ENCODE measurements at regions not wholly inside any gene's neighbourhood (a gene's known extent, or its start where the extent isn't known, plus 50 kb on each side); places are given as distances from the start of the nearest gene placed in this dataset.

- TF ChIP-seq, protein P1, sequence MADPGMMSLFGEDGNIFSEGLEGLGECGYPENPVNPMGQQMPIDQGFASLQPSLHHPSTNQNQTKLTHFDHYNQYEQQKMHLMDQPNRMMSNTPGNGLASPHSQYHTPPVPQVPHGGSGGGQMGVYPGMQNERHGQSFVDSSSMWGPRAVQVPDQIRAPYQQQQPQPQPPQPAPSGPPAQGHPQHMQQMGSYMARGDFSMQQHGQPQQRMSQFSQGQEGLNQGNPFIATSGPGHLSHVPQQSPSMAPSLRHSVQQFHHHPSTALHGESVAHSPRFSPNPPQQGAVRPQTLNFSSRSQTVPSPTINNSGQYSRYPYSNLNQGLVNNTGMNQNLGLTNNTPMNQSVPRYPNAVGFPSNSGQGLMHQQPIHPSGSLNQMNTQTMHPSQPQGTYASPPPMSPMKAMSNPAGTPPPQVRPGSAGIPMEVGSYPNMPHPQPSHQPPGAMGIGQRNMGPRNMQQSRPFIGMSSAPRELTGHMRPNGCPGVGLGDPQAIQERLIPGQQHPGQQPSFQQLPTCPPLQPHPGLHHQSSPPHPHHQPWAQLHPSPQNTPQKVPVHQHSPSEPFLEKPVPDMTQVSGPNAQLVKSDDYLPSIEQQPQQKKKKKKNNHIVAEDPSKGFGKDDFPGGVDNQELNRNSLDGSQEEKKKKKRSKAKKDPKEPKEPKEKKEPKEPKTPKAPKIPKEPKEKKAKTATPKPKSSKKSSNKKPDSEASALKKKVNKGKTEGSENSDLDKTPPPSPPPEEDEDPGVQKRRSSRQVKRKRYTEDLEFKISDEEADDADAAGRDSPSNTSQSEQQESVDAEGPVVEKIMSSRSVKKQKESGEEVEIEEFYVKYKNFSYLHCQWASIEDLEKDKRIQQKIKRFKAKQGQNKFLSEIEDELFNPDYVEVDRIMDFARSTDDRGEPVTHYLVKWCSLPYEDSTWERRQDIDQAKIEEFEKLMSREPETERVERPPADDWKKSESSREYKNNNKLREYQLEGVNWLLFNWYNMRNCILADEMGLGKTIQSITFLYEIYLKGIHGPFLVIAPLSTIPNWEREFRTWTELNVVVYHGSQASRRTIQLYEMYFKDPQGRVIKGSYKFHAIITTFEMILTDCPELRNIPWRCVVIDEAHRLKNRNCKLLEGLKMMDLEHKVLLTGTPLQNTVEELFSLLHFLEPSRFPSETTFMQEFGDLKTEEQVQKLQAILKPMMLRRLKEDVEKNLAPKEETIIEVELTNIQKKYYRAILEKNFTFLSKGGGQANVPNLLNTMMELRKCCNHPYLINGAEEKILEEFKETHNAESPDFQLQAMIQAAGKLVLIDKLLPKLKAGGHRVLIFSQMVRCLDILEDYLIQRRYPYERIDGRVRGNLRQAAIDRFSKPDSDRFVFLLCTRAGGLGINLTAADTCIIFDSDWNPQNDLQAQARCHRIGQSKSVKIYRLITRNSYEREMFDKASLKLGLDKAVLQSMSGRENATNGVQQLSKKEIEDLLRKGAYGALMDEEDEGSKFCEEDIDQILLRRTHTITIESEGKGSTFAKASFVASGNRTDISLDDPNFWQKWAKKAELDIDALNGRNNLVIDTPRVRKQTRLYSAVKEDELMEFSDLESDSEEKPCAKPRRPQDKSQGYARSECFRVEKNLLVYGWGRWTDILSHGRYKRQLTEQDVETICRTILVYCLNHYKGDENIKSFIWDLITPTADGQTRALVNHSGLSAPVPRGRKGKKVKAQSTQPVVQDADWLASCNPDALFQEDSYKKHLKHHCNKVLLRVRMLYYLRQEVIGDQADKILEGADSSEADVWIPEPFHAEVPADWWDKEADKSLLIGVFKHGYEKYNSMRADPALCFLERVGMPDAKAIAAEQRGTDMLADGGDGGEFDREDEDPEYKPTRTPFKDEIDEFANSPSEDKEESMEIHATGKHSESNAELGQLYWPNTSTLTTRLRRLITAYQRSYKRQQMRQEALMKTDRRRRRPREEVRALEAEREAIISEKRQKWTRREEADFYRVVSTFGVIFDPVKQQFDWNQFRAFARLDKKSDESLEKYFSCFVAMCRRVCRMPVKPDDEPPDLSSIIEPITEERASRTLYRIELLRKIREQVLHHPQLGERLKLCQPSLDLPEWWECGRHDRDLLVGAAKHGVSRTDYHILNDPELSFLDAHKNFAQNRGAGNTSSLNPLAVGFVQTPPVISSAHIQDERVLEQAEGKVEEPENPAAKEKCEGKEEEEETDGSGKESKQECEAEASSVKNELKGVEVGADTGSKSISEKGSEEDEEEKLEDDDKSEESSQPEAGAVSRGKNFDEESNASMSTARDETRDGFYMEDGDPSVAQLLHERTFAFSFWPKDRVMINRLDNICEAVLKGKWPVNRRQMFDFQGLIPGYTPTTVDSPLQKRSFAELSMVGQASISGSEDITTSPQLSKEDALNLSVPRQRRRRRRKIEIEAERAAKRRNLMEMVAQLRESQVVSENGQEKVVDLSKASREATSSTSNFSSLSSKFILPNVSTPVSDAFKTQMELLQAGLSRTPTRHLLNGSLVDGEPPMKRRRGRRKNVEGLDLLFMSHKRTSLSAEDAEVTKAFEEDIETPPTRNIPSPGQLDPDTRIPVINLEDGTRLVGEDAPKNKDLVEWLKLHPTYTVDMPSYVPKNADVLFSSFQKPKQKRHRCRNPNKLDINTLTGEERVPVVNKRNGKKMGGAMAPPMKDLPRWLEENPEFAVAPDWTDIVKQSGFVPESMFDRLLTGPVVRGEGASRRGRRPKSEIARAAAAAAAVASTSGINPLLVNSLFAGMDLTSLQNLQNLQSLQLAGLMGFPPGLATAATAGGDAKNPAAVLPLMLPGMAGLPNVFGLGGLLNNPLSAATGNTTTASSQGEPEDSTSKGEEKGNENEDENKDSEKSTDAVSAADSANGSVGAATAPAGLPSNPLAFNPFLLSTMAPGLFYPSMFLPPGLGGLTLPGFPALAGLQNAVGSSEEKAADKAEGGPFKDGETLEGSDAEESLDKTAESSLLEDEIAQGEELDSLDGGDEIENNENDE (IDR thresholded peaks at IDR 0.05; ENCODE audit: insufficient replicate concordance, low read length), result no peak
- no peak for TF ChIP-seq POU5F1 (IDR thresholded peaks at IDR 0.05; ENCODE audit: low read depth, low read length)
- no peak for TF ChIP-seq E2F6 (IDR thresholded peaks at IDR 0.05)
- no peak for TF ChIP-seq SP1 (IDR thresholded peaks at IDR 0.05; ENCODE audit: low read depth, low read length)
- TF ChIP-seq POLR2A (IDR thresholded peaks at IDR 0.05; ENCODE audit: control extremely low read depth in 1 of 2, low read depth in 2 of 2, low read length in 2 of 2), result no peak
- TF ChIP-seq KDM5A (IDR thresholded peaks at IDR 0.05; ENCODE audit: low read length), result no peak
- no peak for TF ChIP-seq JUND (IDR thresholded peaks at IDR 0.05; ENCODE audit: low read length)
- TF ChIP-seq CBX8 (IDR thresholded peaks at IDR 0.05; ENCODE audit: borderline replicate concordance, low read depth, low read length), result no peak
- TF ChIP-seq CREB1 (IDR thresholded peaks at IDR 0.05), result no peak
- no peak for TF ChIP-seq YY1 (IDR thresholded peaks at IDR 0.05; ENCODE audit: low read depth, low read length)
- no peak for TF ChIP-seq SIX5 (IDR thresholded peaks at IDR 0.05; ENCODE audit: low read depth, low read length)
Observed at GRCh38 chr2:16323551-16324543, 341.8 kb downstream of the CYRIA start (continued).

Data from H1 (cell line).